Activated T-helper 17 cell treated with anti-CD3 and anti-CD28 coated beads, Interleukin-2, amount 50 U/mL, for 72 hours (primary cell): ENCODE measurements at regions not wholly inside any gene's neighbourhood (a gene's known extent, or its start where the extent isn't known, plus 50 kb on each side); places are given as distances from the start of the nearest gene placed in this dataset.

Experiments used
- ATAC-seq: fragments of 150-1000 bp; cut with Tn5 transposase; replicated peaks from 2 replicates; pipeline ENCODE4 v1.10.0; 2021; ENCODE audit warnings: mild to moderate bottlenecking, moderate library complexity
- H3K27ac Mint-ChIP-seq: one replicate; pipeline ENCODE4 v1.8.0; 2022; ENCODE audit warnings: mixed read lengths
- H3K27me3 Mint-ChIP-seq: one replicate; pipeline ENCODE4 v1.8.0; 2022; ENCODE audit warnings: mixed read lengths
- H3K36me3 Mint-ChIP-seq: one replicate; pipeline ENCODE4 v1.8.0; 2022; ENCODE audit warnings: low read depth, mild to moderate bottlenecking, mixed read lengths
- H3K4me1 Mint-ChIP-seq: one replicate; pipeline ENCODE4 v1.8.0; 2022; ENCODE audit warnings: mixed read lengths
- H3K4me3 Mint-ChIP-seq: one replicate; pipeline ENCODE4 v1.8.0; 2022; ENCODE audit warnings: mild to moderate bottlenecking, mixed read lengths
- H3K9me3 Mint-ChIP-seq: one replicate; pipeline ENCODE4 v1.8.0; 2022; ENCODE audit warnings: mixed read lengths

GRCh38 chr3:104779324-104779723 is 587.4 kb upstream of the ALCAM start:
- H3K4me3 Mint-ChIP-seq = no peak overlapping the region
- peaks cover 3% of the 10 kb centered on the region for H3K9me3 Mint-ChIP-seq
- no peak for ATAC-seq
- H3K27me3 Mint-ChIP-seq = no peaks in the 10 kb centered on the region
- no peak overlapping the region for H3K27ac Mint-ChIP-seq
- H3K4me1 Mint-ChIP-seq = no peaks in the 10 kb centered on the region
- H3K36me3 Mint-ChIP-seq = no peaks in the 10 kb centered on the region

GRCh38 chr3:104781112-104781511 is 585.6 kb upstream of the ALCAM start:
- Mint-ChIP-seq H3K27ac (no peak overlapping the region), H3K27me3 (no peaks in the 10 kb centered on the region), H3K36me3 (no peaks in the 10 kb centered on the region), H3K4me1 (no peaks in the 10 kb centered on the region), H3K9me3 (peaks cover 3% of the 10 kb centered on the region), H3K4me3 (no peak overlapping the region)
- ATAC-seq = no peak

- Mint-ChIP-seq H3K4me3 (no peak overlapping the region), H3K27me3 (no peaks in the 10 kb centered on the region), H3K9me3 (no peaks in the 10 kb centered on the region), H3K27ac (no peak overlapping the region), H3K36me3 (no peaks in the 10 kb centered on the region), H3K4me1 (no peaks in the 10 kb centered on the region)
- no peak for ATAC-seq
Measured at GRCh38 chr3:104785947-104786346, 580.8 kb upstream of the ALCAM start.

GRCh38 chr3:104787306-104787705 is 579.4 kb upstream of the ALCAM start:
- Mint-ChIP-seq H3K27ac (no peak overlapping the region), H3K4me3 (no peak overlapping the region), H3K9me3 (no peaks in the 10 kb centered on the region), H3K4me1 (no peaks in the 10 kb centered on the region), H3K36me3 (no peaks in the 10 kb centered on the region), H3K27me3 (peaks cover 2% of the 10 kb centered on the region)
- no peak for ATAC-seq

GRCh38 chr3:104788807-104789206 is 577.9 kb upstream of the ALCAM start:
- no peaks in the 10 kb centered on the region for H3K4me1 Mint-ChIP-seq
- no peaks in the 10 kb centered on the region for H3K9me3 Mint-ChIP-seq
- H3K36me3 Mint-ChIP-seq = no peaks in the 10 kb centered on the region
- ATAC-seq = no peak
- H3K27me3 Mint-ChIP-seq = peaks cover 2% of the 10 kb centered on the region
- H3K4me3 Mint-ChIP-seq = no peak overlapping the region
- H3K27ac Mint-ChIP-seq = no peak overlapping the region

- Mint-ChIP-seq H3K4me3 (no peak overlapping the region), H3K4me1 (no peaks in the 10 kb centered on the region), H3K36me3 (no peaks in the 10 kb centered on the region), H3K9me3 (no peaks in the 10 kb centered on the region), H3K27ac (no peak overlapping the region), H3K27me3 (peaks cover 2% of the 10 kb centered on the region)
- no peak for ATAC-seq
Measured at GRCh38 chr3:104791331-104791730, 575.4 kb upstream of the ALCAM start.

- Mint-ChIP-seq H3K27ac (no peak overlapping the region), H3K9me3 (no peaks in the 10 kb centered on the region), H3K36me3 (no peaks in the 10 kb centered on the region), H3K4me3 (no peak overlapping the region), H3K27me3 (no peaks in the 10 kb centered on the region), H3K4me1 (no peaks in the 10 kb centered on the region)
- no peak for ATAC-seq
Measured at GRCh38 chr3:104796556-104796955, 570.2 kb upstream of the ALCAM start.

- Mint-ChIP-seq H3K4me1 (no peaks in the 10 kb centered on the region), H3K36me3 (no peaks in the 10 kb centered on the region), H3K4me3 (no peak overlapping the region), H3K9me3 (no peaks in the 10 kb centered on the region), H3K27ac (no peak overlapping the region), H3K27me3 (peaks cover 12% of the 10 kb centered on the region)
- no peak for ATAC-seq
Measured at GRCh38 chr3:104805042-104805441, 561.7 kb upstream of the ALCAM start.

- Mint-ChIP-seq H3K4me1 (no peaks in the 10 kb centered on the region), H3K36me3 (no peaks in the 10 kb centered on the region), H3K4me3 (no peak overlapping the region), H3K27ac (no peak overlapping the region), H3K27me3 (peaks cover 12% of the 10 kb centered on the region), H3K9me3 (no peaks in the 10 kb centered on the region)
- no peak for ATAC-seq
Measured at GRCh38 chr3:104805508-104805907, 561.2 kb upstream of the ALCAM start.

- no peak for ATAC-seq
- Mint-ChIP-seq H3K4me3 (no peak overlapping the region), H3K36me3 (no peaks in the 10 kb centered on the region), H3K4me1 (no peaks in the 10 kb centered on the region), H3K9me3 (no peaks in the 10 kb centered on the region), H3K27me3 (peaks cover 12% of the 10 kb centered on the region), H3K27ac (no peak overlapping the region)
Measured at GRCh38 chr3:104810896-104811295, 555.8 kb upstream of the ALCAM start.

- no peak overlapping the region for H3K4me3 Mint-ChIP-seq
- H3K36me3 Mint-ChIP-seq = no peaks in the 10 kb centered on the region
- no peak overlapping the region for H3K27ac Mint-ChIP-seq
- H3K9me3 Mint-ChIP-seq = peaks cover 5% of the 10 kb centered on the region
- no peaks in the 10 kb centered on the region for H3K4me1 Mint-ChIP-seq
- no peaks in the 10 kb centered on the region for H3K27me3 Mint-ChIP-seq
- no peak for ATAC-seq
Measured at GRCh38 chr3:104816008-104816407, 550.7 kb upstream of the ALCAM start.

GRCh38 chr3:104816716-104817115 is 550.0 kb upstream of the ALCAM start:
- Mint-ChIP-seq H3K27me3 (no peaks in the 10 kb centered on the region), H3K27ac (no peak overlapping the region), H3K9me3 (peaks cover 9% of the 10 kb centered on the region), H3K36me3 (no peaks in the 10 kb centered on the region), H3K4me3 (no peak overlapping the region), H3K4me1 (no peaks in the 10 kb centered on the region)
- ATAC-seq = no peak

GRCh38 chr3:104819333-104819732 is 547.4 kb upstream of the ALCAM start:
- Mint-ChIP-seq H3K4me3 (no peak overlapping the region), H3K9me3 (peaks cover 9% of the 10 kb centered on the region), H3K27me3 (no peaks in the 10 kb centered on the region), H3K36me3 (no peaks in the 10 kb centered on the region), H3K27ac (no peak overlapping the region), H3K4me1 (no peaks in the 10 kb centered on the region)
- no peak for ATAC-seq

GRCh38 chr3:104820959-104821358 is 545.8 kb upstream of the ALCAM start:
- no peak overlapping the region for H3K4me3 Mint-ChIP-seq
- ATAC-seq = no peak
- no peaks in the 10 kb centered on the region for H3K27me3 Mint-ChIP-seq
- no peak overlapping the region for H3K27ac Mint-ChIP-seq
- no peaks in the 10 kb centered on the region for H3K4me1 Mint-ChIP-seq
- H3K9me3 Mint-ChIP-seq = peaks cover 9% of the 10 kb centered on the region
- H3K36me3 Mint-ChIP-seq = no peaks in the 10 kb centered on the region

- peaks cover 9% of the 10 kb centered on the region for H3K9me3 Mint-ChIP-seq
- H3K27ac Mint-ChIP-seq = no peak overlapping the region
- ATAC-seq = no peak
- H3K4me3 Mint-ChIP-seq = no peak overlapping the region
- no peaks in the 10 kb centered on the region for H3K4me1 Mint-ChIP-seq
- H3K27me3 Mint-ChIP-seq = no peaks in the 10 kb centered on the region
- no peaks in the 10 kb centered on the region for H3K36me3 Mint-ChIP-seq
Measured at GRCh38 chr3:104825116-104825515, 541.6 kb upstream of the ALCAM start.

GRCh38 chr3:104831071-104831470 is 535.6 kb upstream of the ALCAM start:
- H3K27me3 Mint-ChIP-seq = no peaks in the 10 kb centered on the region
- no peak overlapping the region for H3K4me3 Mint-ChIP-seq
- H3K36me3 Mint-ChIP-seq = no peaks in the 10 kb centered on the region
- no peak overlapping the region for H3K27ac Mint-ChIP-seq
- no peaks in the 10 kb centered on the region for H3K4me1 Mint-ChIP-seq
- ATAC-seq = no peak
- no peaks in the 10 kb centered on the region for H3K9me3 Mint-ChIP-seq
